Choroid plexus epithelial cell (primary cell): ENCODE measurements at regions not wholly inside any gene's neighbourhood (a gene's known extent, or its start where the extent isn't known, plus 50 kb on each side); places are given as distances from the start of the nearest gene placed in this dataset.

Experiments
- DNase-seq: peaks from one replicate; pipeline ENCODE4 v3.0.0-alpha.2; 2010; ENCODE audit warnings: low read depth
- H3K4me3 ChIP-seq: 2 replicates; pipeline ENCODE4 v1.5.1; 2011; ENCODE audit warnings: low read depth, mild to moderate bottlenecking, control low read depth, low read length, moderate library complexity
- TF ChIP-seq, protein P1 (sequence below): conservative IDR thresholded peaks from 2 replicates; pipeline ENCODE4 v1.5.1; 2011; ENCODE audit warnings: low read depth, mild to moderate bottlenecking, control low read depth, inconsistent platforms, low read length, moderate library complexity

DNA sequence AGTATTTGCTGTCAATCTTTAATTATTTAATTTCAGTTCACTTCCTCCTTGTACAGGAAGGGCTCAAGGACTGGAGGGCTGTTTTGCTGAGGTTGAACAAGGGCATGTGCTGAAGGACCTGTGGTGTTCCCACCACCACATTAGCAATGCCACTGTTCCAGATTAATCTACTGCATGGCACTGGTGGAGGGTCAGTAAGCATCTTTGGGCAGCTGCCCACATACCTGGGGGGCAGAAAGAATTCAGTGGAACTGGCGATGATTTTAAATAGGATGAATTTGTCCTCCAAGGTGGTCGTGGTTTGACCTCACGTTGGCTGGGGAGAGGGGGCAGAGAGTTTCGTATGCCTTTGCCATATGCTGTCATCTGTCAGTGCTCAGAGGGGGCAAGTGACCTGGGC is 244.8 kb downstream of the TLE3 start:
- H3K4me3 ChIP-seq: no peak overlapping the region
- DNase-seq: no peak
- TF ChIP-seq, protein P1, sequence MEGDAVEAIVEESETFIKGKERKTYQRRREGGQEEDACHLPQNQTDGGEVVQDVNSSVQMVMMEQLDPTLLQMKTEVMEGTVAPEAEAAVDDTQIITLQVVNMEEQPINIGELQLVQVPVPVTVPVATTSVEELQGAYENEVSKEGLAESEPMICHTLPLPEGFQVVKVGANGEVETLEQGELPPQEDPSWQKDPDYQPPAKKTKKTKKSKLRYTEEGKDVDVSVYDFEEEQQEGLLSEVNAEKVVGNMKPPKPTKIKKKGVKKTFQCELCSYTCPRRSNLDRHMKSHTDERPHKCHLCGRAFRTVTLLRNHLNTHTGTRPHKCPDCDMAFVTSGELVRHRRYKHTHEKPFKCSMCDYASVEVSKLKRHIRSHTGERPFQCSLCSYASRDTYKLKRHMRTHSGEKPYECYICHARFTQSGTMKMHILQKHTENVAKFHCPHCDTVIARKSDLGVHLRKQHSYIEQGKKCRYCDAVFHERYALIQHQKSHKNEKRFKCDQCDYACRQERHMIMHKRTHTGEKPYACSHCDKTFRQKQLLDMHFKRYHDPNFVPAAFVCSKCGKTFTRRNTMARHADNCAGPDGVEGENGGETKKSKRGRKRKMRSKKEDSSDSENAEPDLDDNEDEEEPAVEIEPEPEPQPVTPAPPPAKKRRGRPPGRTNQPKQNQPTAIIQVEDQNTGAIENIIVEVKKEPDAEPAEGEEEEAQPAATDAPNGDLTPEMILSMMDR: no peak

DNA sequence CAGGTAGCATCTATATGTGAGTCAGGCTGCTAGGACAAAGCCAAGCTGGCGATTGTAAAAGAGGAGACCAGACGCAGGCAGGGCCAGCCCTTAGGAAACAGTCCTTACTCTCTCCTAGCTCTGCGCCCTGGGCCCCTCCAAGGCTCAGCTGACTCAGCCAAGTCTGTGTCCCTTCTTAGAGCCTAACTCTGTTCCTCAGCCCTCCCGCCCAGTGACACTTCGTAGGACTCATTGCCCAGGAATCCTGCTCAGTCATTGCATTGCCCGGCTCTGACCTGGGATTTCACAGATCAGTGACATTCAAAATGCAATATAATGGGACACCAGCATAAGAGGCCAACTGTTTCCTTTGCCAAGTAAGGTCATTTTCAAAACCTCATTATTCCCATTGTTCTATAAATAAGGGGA is 244.2 kb downstream of the TLE3 start:
- H3K4me3 ChIP-seq: no peak overlapping the region
- TF ChIP-seq, protein P1: no peak
- peak; percentile 65 for DNase-seq

DNA sequence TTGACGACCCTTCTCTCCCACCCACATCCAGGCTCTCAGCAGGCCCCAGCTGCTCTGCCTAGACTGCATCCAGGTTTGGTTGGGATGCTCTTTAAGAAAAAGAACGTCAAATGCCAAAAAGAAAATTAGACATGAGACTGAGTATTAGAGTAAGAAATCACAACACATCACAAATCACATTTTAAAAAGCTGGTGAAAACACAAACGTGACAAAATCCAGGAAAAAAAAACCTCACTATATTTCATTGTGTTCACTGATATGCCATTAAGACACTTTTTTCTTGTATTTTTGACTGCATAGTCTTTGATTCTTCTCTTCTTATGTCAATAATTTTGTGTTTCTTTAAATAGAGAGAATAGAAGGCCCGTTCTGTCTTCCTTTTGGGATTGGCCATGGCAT is 243.7 kb downstream of the TLE3 start:
- TF ChIP-seq, protein P1: no peak
- H3K4me3 ChIP-seq: no peak overlapping the region
- no peak for DNase-seq

DNA sequence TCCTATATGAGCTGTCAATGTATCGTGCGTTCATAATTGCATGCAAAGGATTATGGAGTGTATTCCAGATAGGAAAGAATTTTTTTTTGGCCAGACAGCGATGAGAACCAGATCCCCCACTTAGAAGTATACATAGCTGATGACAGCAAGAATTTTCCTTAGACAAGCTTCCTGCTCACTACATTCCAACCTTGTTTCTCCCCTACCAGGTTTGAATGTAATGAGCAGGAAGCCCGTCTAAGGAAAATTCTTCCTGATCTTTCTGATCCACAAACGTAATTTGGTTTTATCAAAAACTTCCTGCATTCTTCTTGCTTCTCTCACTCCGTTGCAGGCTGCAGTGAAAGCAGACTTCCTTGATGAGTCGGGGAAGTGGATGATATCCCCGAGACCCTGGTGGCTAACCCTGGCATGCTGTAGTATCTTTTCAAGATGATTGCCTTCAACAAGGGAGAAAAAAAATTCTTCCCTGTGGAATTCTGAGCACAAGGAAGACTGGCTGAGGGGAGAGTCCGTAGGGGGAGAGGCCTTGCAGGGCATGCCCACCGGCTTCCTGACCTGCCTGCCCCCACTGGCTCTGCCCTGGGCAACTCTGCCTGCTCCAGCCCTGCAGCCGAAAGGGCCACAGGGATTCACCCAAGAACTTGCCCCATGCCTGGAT is 243.1 kb downstream of the TLE3 start:
- no peak overlapping the region for H3K4me3 ChIP-seq
- peak; percentile 90 for DNase-seq
- TF ChIP-seq, protein P1: peak; percentile 14

DNA sequence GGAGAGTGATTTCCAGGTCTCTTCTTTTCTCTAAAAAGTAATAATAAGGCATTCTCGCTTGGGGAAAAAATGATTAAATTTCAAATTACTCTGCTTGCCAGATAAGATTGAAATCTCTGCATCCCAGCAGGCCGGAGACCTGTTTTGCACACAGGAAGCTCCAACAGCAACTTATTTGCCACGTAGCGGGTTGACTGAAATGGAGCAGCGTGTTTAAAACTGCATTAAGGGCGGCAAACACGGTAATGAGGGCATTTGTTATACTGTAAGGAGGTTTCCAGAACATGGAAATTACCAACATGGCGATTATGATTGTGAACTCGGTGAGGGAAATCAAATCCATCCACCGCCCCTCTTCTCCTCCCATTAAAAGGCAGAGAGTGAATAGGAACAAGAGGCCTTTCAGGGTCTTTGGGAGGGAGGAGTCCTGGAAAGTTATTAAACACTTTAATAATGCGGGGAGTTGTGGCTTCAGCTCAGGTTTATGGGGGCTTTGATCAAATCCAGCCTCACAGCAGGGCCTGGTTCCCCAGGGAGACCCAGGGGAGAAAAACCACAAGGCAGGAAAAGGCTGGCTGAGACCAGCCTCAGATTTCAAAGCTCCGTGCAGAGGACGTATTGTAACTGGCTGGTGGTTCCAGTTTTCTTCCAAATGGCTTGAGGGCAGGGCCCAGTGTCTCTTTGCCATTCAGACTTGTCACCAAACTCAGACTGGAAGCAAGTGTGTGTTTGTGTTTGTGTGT is 242.3 kb downstream of the TLE3 start:
- TF ChIP-seq, protein P1: no peak
- no peak overlapping the region for H3K4me3 ChIP-seq
- DNase-seq: peak; percentile 50

DNA sequence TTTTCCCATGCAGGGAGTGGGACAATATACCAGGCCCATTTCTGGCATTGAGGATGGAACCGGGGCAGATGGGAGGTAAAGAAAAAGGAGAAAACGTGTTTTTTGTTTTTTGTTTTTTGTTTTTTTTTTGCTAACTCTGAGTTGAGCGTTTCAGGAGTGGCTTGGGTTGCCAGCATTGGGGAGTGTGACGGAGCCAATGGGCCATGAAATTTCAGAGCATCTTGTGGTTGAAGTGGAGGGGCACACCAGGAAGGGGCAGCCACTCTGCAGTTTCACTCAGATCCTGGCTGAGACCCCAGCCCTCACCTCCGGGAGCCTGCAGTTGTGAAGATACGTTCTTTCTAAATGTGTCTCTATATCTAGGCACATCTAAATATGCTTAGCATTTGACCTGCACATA is 240.5 kb downstream of the TLE3 start:
- no peak for DNase-seq
- no peak overlapping the region for H3K4me3 ChIP-seq
- TF ChIP-seq, protein P1: no peak
